H9 (cell line): ENCODE measurements at regions not wholly inside any gene's neighbourhood (a gene's known extent, or its start where the extent isn't known, plus 50 kb on each side); places are given as distances from the start of the nearest gene placed in this dataset.

Experiments
- DNase-seq: peaks from one replicate; pipeline ENCODE4 v3.0.0-alpha.2; 2017
- H2AFZ ChIP-seq: one replicate; pipeline ENCODE4 v1.6.1; 2013; ENCODE audit warnings: mild to moderate bottlenecking, low read length, control low read depth, moderate library complexity
- H2AK5ac ChIP-seq: 2 replicates; pipeline ENCODE4 v1.6.1; 2013; ENCODE audit warnings: low read length, control low read depth, mixed read lengths; ENCODE audit not compliant: insufficient read length
- H2BK120ac ChIP-seq: one replicate; pipeline ENCODE4 v1.6.1; 2013; ENCODE audit warnings: low read depth, mild to moderate bottlenecking, low read length, control low read depth, inconsistent platforms; ENCODE audit not compliant: poor library complexity, severe bottlenecking
- H2BK12ac ChIP-seq: 2 replicates; pipeline ENCODE4 v1.6.1; 2013; ENCODE audit warnings: low read length, control low read depth, mixed read lengths, low read depth; ENCODE audit not compliant: insufficient read length
- H2BK15ac ChIP-seq: 2 replicates; pipeline ENCODE4 v1.6.1; 2013; ENCODE audit warnings: low read depth, low read length, control low read depth
- H2BK20ac ChIP-seq: one replicate; pipeline ENCODE4 v1.6.1; 2013; ENCODE audit warnings: low read depth, mild to moderate bottlenecking, low read length, control low read depth, inconsistent platforms; ENCODE audit not compliant: poor library complexity, severe bottlenecking
- H2BK5ac ChIP-seq: 2 replicates; pipeline ENCODE4 v1.6.1; 2013; ENCODE audit warnings: low read length, control low read depth, mixed read lengths; ENCODE audit not compliant: insufficient read length
- H3K14ac ChIP-seq: 2 replicates; pipeline ENCODE4 v1.6.1; 2013; ENCODE audit warnings: low read length, control low read depth; ENCODE audit not compliant: insufficient read depth
- H3K18ac ChIP-seq: 2 replicates; pipeline ENCODE4 v1.6.1; 2013; ENCODE audit warnings: low read depth, mild to moderate bottlenecking, mixed read lengths, low read length, control low read depth; ENCODE audit not compliant: insufficient read length
- H3K23ac ChIP-seq: 2 replicates; pipeline ENCODE4 v1.6.1; 2013; ENCODE audit warnings: low read length, control low read depth, mixed read lengths, low read depth; ENCODE audit not compliant: insufficient read length
- H3K23me2 ChIP-seq: 2 replicates; pipeline ENCODE4 v1.6.1; 2013; ENCODE audit warnings: low read depth, mild to moderate bottlenecking, mixed read lengths, low read length, control low read depth; ENCODE audit not compliant: insufficient read length, poor library complexity, severe bottlenecking
- H3K27ac ChIP-seq: 2 replicates; pipeline ENCODE4 v1.5.1; 2013; ENCODE audit warnings: low read length, control low read depth, mixed read lengths, low read depth; ENCODE audit not compliant: insufficient read length
- H3K27me3 ChIP-seq: 2 replicates; pipeline ENCODE4 v1.6.1; 2013; ENCODE audit warnings: low read length, control low read depth, inconsistent platforms; ENCODE audit not compliant: insufficient read depth
- H3K4ac ChIP-seq: 2 replicates; pipeline ENCODE4 v1.6.1; 2013; ENCODE audit warnings: low read depth, mild to moderate bottlenecking, control low read depth, inconsistent platforms, low read length, moderate library complexity
- H3K4me1 ChIP-seq: 2 replicates; pipeline ENCODE4 v1.6.1; 2013; ENCODE audit warnings: low read length, control low read depth, inconsistent platforms; ENCODE audit not compliant: insufficient read depth
- H3K4me2 ChIP-seq: 2 replicates; pipeline ENCODE4 v1.6.1; 2013; ENCODE audit warnings: low read length, control low read depth, mixed read lengths; ENCODE audit not compliant: insufficient read length, insufficient read depth
- H3K56ac ChIP-seq: 2 replicates; pipeline ENCODE4 v1.6.1; 2013; ENCODE audit warnings: low read depth, mild to moderate bottlenecking, mixed read lengths, low read length, control low read depth; ENCODE audit not compliant: insufficient read length
- H3K79me1 ChIP-seq: 2 replicates; pipeline ENCODE4 v1.6.1; 2013; ENCODE audit warnings: low read depth, mild to moderate bottlenecking, moderate library complexity, low read length, control low read depth, inconsistent platforms; ENCODE audit not compliant: insufficient read depth, poor library complexity, severe bottlenecking
- H3K79me2 ChIP-seq: 2 replicates; pipeline ENCODE4 v1.6.1; 2013; ENCODE audit warnings: low read length, control low read depth, inconsistent platforms; ENCODE audit not compliant: insufficient read depth
- H3K9ac ChIP-seq: 2 replicates; pipeline ENCODE4 v1.6.1; 2013; ENCODE audit warnings: low read length, control low read depth, mixed read lengths; ENCODE audit not compliant: insufficient read length; ENCODE audit errors: extremely low read depth
- H3K9me3 ChIP-seq: one replicate; pipeline ENCODE4 v1.6.1; 2013; ENCODE audit warnings: low read depth, low read length, inconsistent platforms; ENCODE audit not compliant: control insufficient read depth
- H3T11ph ChIP-seq: one replicate; pipeline ENCODE4 v1.6.1; 2013; ENCODE audit warnings: mild to moderate bottlenecking, low read length, control low read depth, inconsistent platforms
- H4K20me1 ChIP-seq: one replicate; pipeline ENCODE4 v1.6.1; 2013; ENCODE audit not compliant: control insufficient read depth, insufficient read length, insufficient read depth
- H4K5ac ChIP-seq: 2 replicates; pipeline ENCODE4 v1.6.1; 2013; ENCODE audit warnings: low read depth, mild to moderate bottlenecking, mixed read lengths, low read length, control low read depth; ENCODE audit not compliant: insufficient read length
- H4K8ac ChIP-seq: replicated peaks from 2 replicates; pipeline ENCODE4 v1.6.1; 2013; ENCODE audit warnings: low read length, control low read depth, mixed read lengths, low read depth; ENCODE audit not compliant: insufficient read length
- H4K91ac ChIP-seq: 2 replicates; pipeline ENCODE4 v1.6.1; 2013; ENCODE audit warnings: low read depth, mild to moderate bottlenecking, moderate library complexity, mixed read lengths, low read length, control low read depth; ENCODE audit not compliant: insufficient read length
- H3K27ac Mint-ChIP-seq, 3 experiments: 2 replicates in 2 of 3; 3 replicates in 1 of 3; pipeline ENCODE4 v1.8.0; 2020 to 2021; ENCODE audit warnings: mixed read lengths in 3 of 3, mild to moderate bottlenecking in 1 of 3, moderate library complexity in 1 of 3
- H3K27me3 Mint-ChIP-seq: 2 replicates; pipeline ENCODE4 v1.8.0; 2021; ENCODE audit warnings: low read depth, mild to moderate bottlenecking, moderate library complexity, mixed read lengths
- H3K36me3 Mint-ChIP-seq, 3 experiments: 2 replicates in 2 of 3; 3 replicates in 1 of 3; pipeline ENCODE4 v1.8.0; 2020 to 2021; ENCODE audit warnings: low read depth in 3 of 3, mixed read lengths in 3 of 3; ENCODE audit not compliant: insufficient read depth in 1 of 3
- H3K4me1 Mint-ChIP-seq, 2 experiments: 2 replicates each; pipeline ENCODE4 v1.8.0; 2020; ENCODE audit warnings: mixed read lengths in 2 of 2
- H3K4me3 Mint-ChIP-seq, 2 experiments: 2 replicates in 1 of 2; 3 replicates in 1 of 2; pipeline ENCODE4 v1.8.0; 2020 to 2021; ENCODE audit warnings: mild to moderate bottlenecking in 2 of 2, mixed read lengths in 2 of 2, moderate library complexity in 1 of 2
- H3K9me3 Mint-ChIP-seq, 2 experiments: 2 replicates in 1 of 2; 3 replicates in 1 of 2; pipeline ENCODE4 v1.8.0; 2020; ENCODE audit warnings: mild to moderate bottlenecking in 2 of 2, mixed read lengths in 2 of 2, moderate library complexity in 1 of 2
- WGBS: extraction: QIAGEN DNeasy Blood & Tissue Kit; methylation state at CpG from one replicate; pipeline ENCODE4 v1.1.7; 2013; ENCODE audit warnings: missing lambda C conversion rate, low lambda C conversion rate, mixed read lengths; ENCODE audit not compliant: insufficient read length; ENCODE audit errors: extremely low coverage; 5-methylcytosine and 5-hydroxymethylcytosine counted together
- TF ChIP-seq, protein P1 (sequence below): fragments of 200-600 bp; sonication (generic); conservative IDR thresholded peaks from 3 replicates; pipeline ENCODE4 v1.8.0; 2021; ENCODE audit warnings: antibody characterized with exemption, mild to moderate bottlenecking

DNA sequence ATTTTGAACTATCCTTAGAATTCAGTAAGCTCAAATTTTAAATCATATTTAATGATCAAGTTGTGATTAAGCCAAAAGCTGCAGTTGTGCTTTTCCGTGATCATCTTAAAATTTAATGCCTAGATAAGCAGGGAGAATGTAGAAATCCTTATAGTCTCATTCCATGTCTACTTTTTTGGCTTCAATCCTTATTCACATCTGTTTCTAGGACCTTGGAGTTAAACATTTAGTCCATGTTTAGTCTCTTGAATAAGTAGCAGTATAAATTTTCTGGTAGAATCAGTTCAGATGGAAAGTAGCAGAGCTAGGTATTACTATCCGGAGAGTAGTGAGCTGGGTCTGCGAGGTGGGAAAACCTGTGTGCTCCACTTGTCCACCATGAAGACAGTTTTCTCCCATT is 59.3 kb upstream of the RIOK2 start:
- H3K4me1 ChIP-seq: no peaks in the 10 kb centered on the region
- no peak overlapping the region for H3T11ph ChIP-seq
- no peak overlapping the region for H2BK12ac ChIP-seq
- Mint-ChIP-seq H3K4me3 (no peak overlapping the region), H3K4me1 (peaks cover 10 to 13% of the 10 kb centered on the region in 2 experiments), H3K27ac (no peak overlapping the region), H3K27me3 (no peaks in the 10 kb centered on the region), H3K9me3 (peaks cover 12 to 17% of the 10 kb centered on the region in 2 experiments), H3K36me3 (peaks cover 4 to 19% (median 8%) of the 10 kb centered on the region in 3 experiments; a peak in 6 of 7 replicates)
- H4K5ac ChIP-seq: no peak overlapping the region
- H2BK20ac ChIP-seq: no peak overlapping the region
- no peak overlapping the region for H3K23ac ChIP-seq
- H2BK5ac ChIP-seq: no peak overlapping the region
- H3K18ac ChIP-seq: no peak overlapping the region
- H3K27ac ChIP-seq: no peak overlapping the region
- no peak overlapping the region for H2AK5ac ChIP-seq
- H3K27me3 ChIP-seq: no peaks in the 10 kb centered on the region
- no peak overlapping the region for H3K4me2 ChIP-seq
- H3K79me2 ChIP-seq: no peaks in the 10 kb centered on the region
- H4K91ac ChIP-seq: no peak overlapping the region
- no peak overlapping the region for H3K14ac ChIP-seq
- no peaks in the 10 kb centered on the region for H3K23me2 ChIP-seq
- no peak overlapping the region for H3K9ac ChIP-seq
- no CpG with 5 or more reads among the region's 3 CpGs for WGBS
- H2BK120ac ChIP-seq: no peak overlapping the region
- H2BK15ac ChIP-seq: no peak overlapping the region
- no peak overlapping the region for H2AFZ ChIP-seq
- no peak overlapping the region for H4K8ac ChIP-seq
- TF ChIP-seq, protein P1, sequence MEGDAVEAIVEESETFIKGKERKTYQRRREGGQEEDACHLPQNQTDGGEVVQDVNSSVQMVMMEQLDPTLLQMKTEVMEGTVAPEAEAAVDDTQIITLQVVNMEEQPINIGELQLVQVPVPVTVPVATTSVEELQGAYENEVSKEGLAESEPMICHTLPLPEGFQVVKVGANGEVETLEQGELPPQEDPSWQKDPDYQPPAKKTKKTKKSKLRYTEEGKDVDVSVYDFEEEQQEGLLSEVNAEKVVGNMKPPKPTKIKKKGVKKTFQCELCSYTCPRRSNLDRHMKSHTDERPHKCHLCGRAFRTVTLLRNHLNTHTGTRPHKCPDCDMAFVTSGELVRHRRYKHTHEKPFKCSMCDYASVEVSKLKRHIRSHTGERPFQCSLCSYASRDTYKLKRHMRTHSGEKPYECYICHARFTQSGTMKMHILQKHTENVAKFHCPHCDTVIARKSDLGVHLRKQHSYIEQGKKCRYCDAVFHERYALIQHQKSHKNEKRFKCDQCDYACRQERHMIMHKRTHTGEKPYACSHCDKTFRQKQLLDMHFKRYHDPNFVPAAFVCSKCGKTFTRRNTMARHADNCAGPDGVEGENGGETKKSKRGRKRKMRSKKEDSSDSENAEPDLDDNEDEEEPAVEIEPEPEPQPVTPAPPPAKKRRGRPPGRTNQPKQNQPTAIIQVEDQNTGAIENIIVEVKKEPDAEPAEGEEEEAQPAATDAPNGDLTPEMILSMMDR: no peak
- no peak overlapping the region for H3K4ac ChIP-seq
- no peaks in the 10 kb centered on the region for H3K79me1 ChIP-seq
- H3K56ac ChIP-seq: no peak overlapping the region
- no peaks in the 10 kb centered on the region for H4K20me1 ChIP-seq
- H3K9me3 ChIP-seq: no peaks in the 10 kb centered on the region
- DNase-seq: no peak
